ENCODE measurements at regions not wholly inside any gene's neighbourhood (a gene's known extent, or its start where the extent isn't known, plus 50 kb on each side); places are given as distances from the start of the nearest gene placed in this dataset.

GRCh38 chr9:119792242-119792641, 423.0 kb upstream of the BRINP1 start:
- no peak overlapping the region for H3K4me3 ChIP-seq (ENCODE audit: low read length)
- no peaks in the 10 kb centered on the region for H3K9me3 ChIP-seq (ENCODE audit: insufficient read depth, low read length)
- H3K4me1 ChIP-seq (ENCODE audit: low read length), result no peaks in the 10 kb centered on the region
- H4K20me1 ChIP-seq (ENCODE audit: insufficient read depth, low read length), result no peaks in the 10 kb centered on the region
- no peaks in the 10 kb centered on the region for H3K79me2 ChIP-seq (ENCODE audit: low read length)
- no peak overlapping the region for H2AFZ ChIP-seq (ENCODE audit: low read depth, low read length)
- no peak for TF ChIP-seq CTCF (IDR thresholded peaks at IDR 0.05; ENCODE audit: low read depth, low read length)
- TF ChIP-seq EZH2phosphoT487 (IDR thresholded peaks at IDR 0.05; ENCODE audit: low read depth), result no peak
- H3K27ac ChIP-seq (ENCODE audit: low read length), result no peak overlapping the region
- no peaks in the 10 kb centered on the region for H3K36me3 ChIP-seq (replicated peaks; ENCODE audit: low read depth, low read length)
- peaks cover 12% of the 10 kb centered on the region; the same call in 1 of the 2 replicates for H3K27me3 ChIP-seq (ENCODE audit: low read depth, low read length)
- H3K9ac ChIP-seq (ENCODE audit: low read length), result no peak overlapping the region
- no peak overlapping the region for H3K4me2 ChIP-seq (ENCODE audit: low read length)

GRCh38 chr9:119789987-119790386, 420.8 kb upstream of the BRINP1 start:
- Histone ChIP-seq H2AFZ (ENCODE audit: low read depth, low read length) (no peak overlapping the region), H3K79me2 (ENCODE audit: low read length) (no peaks in the 10 kb centered on the region), H3K4me2 (ENCODE audit: low read length) (no peak overlapping the region), H4K20me1 (ENCODE audit: insufficient read depth, low read length) (no peaks in the 10 kb centered on the region), H3K9me3 (ENCODE audit: insufficient read depth, low read length) (no peaks in the 10 kb centered on the region), H3K4me1 (ENCODE audit: low read length) (no peaks in the 10 kb centered on the region), H3K36me3 (replicated peaks; ENCODE audit: low read depth, low read length) (no peaks in the 10 kb centered on the region), H3K27me3 (ENCODE audit: low read depth, low read length) (peaks cover 12% of the 10 kb centered on the region; the same call in 1 of the 2 replicates), H3K9ac (ENCODE audit: low read length) (no peak overlapping the region), H3K4me3 (ENCODE audit: low read length) (no peak overlapping the region), H3K27ac (ENCODE audit: low read length) (no peak overlapping the region)
- TF ChIP-seq EZH2phosphoT487 (IDR thresholded peaks at IDR 0.05; ENCODE audit: low read depth), result no peak
- no peak for TF ChIP-seq CTCF (IDR thresholded peaks at IDR 0.05; ENCODE audit: low read depth, low read length)

- Histone ChIP-seq H3K36me3 (replicated peaks; ENCODE audit: low read depth, low read length) (no peaks in the 10 kb centered on the region), H3K27me3 (ENCODE audit: low read depth, low read length) (peaks cover 12% of the 10 kb centered on the region; the same call in 1 of the 2 replicates), H4K20me1 (ENCODE audit: insufficient read depth, low read length) (no peaks in the 10 kb centered on the region), H2AFZ (ENCODE audit: low read depth, low read length) (no peak overlapping the region), H3K27ac (ENCODE audit: low read length) (no peak overlapping the region), H3K4me1 (ENCODE audit: low read length) (no peaks in the 10 kb centered on the region), H3K4me2 (ENCODE audit: low read length) (no peak overlapping the region), H3K79me2 (ENCODE audit: low read length) (no peaks in the 10 kb centered on the region), H3K9me3 (ENCODE audit: insufficient read depth, low read length) (no peaks in the 10 kb centered on the region), H3K9ac (ENCODE audit: low read length) (no peak overlapping the region), H3K4me3 (ENCODE audit: low read length) (no peak overlapping the region)
- TF ChIP-seq CTCF (IDR thresholded peaks at IDR 0.05; ENCODE audit: low read depth, low read length), result no peak
- TF ChIP-seq EZH2phosphoT487 (IDR thresholded peaks at IDR 0.05; ENCODE audit: low read depth), result no peak
These were observed 419.7 kb upstream of the BRINP1 start for GRCh38 chr9:119788921-119789320.

GRCh38 chr9:119781886-119782285, 412.7 kb upstream of the BRINP1 start:
- H3K4me1 ChIP-seq (ENCODE audit: low read length), result no peaks in the 10 kb centered on the region
- no peaks in the 10 kb centered on the region for H3K9me3 ChIP-seq (ENCODE audit: insufficient read depth, low read length)
- no peak overlapping the region for H3K27ac ChIP-seq (ENCODE audit: low read length)

More at GRCh38 chr9:119781886-119782285, 412.7 kb upstream of the BRINP1 start:
- no peak overlapping the region for H3K4me2 ChIP-seq (ENCODE audit: low read length)
- H3K4me3 ChIP-seq (ENCODE audit: low read length), result no peak overlapping the region
- no peaks in the 10 kb centered on the region for H3K79me2 ChIP-seq (ENCODE audit: low read length)
- no peaks in the 10 kb centered on the region for H3K36me3 ChIP-seq (replicated peaks; ENCODE audit: low read depth, low read length)
- H3K9ac ChIP-seq (ENCODE audit: low read length), result no peak overlapping the region
- no peaks in the 10 kb centered on the region for H3K27me3 ChIP-seq (ENCODE audit: low read depth, low read length)
- H4K20me1 ChIP-seq (ENCODE audit: insufficient read depth, low read length), result no peaks in the 10 kb centered on the region
- no peak for TF ChIP-seq CTCF (IDR thresholded peaks at IDR 0.05; ENCODE audit: low read depth, low read length)
- TF ChIP-seq EZH2phosphoT487 (IDR thresholded peaks at IDR 0.05; ENCODE audit: low read depth), result no peak
- H2AFZ ChIP-seq (ENCODE audit: low read depth, low read length), result no peak overlapping the region

Data from OCI-LY3 (cell line).